ENCODE measurements at regions not wholly inside any gene's neighbourhood (a gene's known extent, or its start where the extent isn't known, plus 50 kb on each side); places are given as distances from the start of the nearest gene placed in this dataset.

DNA sequence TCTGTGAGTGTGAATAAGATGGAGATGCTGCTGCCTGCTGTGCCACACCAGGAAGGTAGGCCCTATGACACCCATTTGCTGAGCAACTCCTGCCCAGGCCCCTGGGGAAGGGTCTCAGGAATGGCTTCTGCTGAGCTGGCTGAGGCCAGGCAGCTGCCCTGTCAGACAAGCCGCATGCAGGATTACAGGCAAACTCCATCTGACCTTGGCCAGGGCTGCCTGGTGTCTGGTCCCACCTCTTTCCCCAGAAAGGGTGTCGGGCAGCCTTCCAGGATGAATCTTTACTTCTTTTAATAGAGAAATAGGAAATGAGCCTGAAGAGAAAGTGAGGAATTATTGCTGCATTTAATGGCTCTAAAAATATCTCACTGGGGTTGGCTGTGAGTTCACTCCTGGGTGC is 182.5 kb downstream of the IRX5 start:
- Histone ChIP-seq H2BK120ac (ENCODE audit: low read depth, low read length) (no peak overlapping the region), H4K20me1 (ENCODE audit: insufficient read depth, low read length) (no peaks in the 10 kb centered on the region), H2BK15ac (ENCODE audit: low read depth, low read length) (no peak overlapping the region), H2AK5ac (ENCODE audit: low read depth, low read length) (no peak overlapping the region), H3K23ac (ENCODE audit: low read depth, low read length) (no peak overlapping the region), H3K79me1 (ENCODE audit: low read depth in 1 of 2, low read length in 2 of 2) (no peaks in the 10 kb centered on the region), H3K9me3 (ENCODE audit: control insufficient read depth, insufficient read depth, low read length) (peaks cover 2% of the 10 kb centered on the region; the same call in 1 of the 2 replicates), H3K27me3 (ENCODE audit: control insufficient read depth, insufficient read depth, low read length) (no peaks in the 10 kb centered on the region), H2AFZ (replicated peaks; ENCODE audit: low read length, poor library complexity) (no peak overlapping the region), H3K18ac (ENCODE audit: low read depth, low read length) (no peak overlapping the region), H3K4me1 (ENCODE audit: control insufficient read depth, insufficient read depth, low read length) (no peaks in the 10 kb centered on the region; the same call in 1 of the 2 replicates), H4K8ac (ENCODE audit: low read depth in 2 of 2, low read length in 2 of 2) (no peak overlapping the region), H3K4me2 (ENCODE audit: low read depth, low read length) (no peak overlapping the region), H3K9ac (ENCODE audit: low read depth, low read length) (no peak overlapping the region), H3K56ac (ENCODE audit: extremely low read depth, insufficient read depth, low read length) (no peak overlapping the region), H4K91ac (ENCODE audit: insufficient read depth, low read depth, low read length) (no peak overlapping the region), H3K36me3 (ENCODE audit: control insufficient read depth, insufficient read depth, low read length) (no peaks in the 10 kb centered on the region), H4K5ac (ENCODE audit: low read depth, low read length) (no peak overlapping the region), H3K27ac (ENCODE audit: insufficient read depth, low read length) (no peak overlapping the region), H2BK5ac (ENCODE audit: low read depth, low read length, poor library complexity, severe bottlenecking) (no peak overlapping the region), H3K4me3 (ENCODE audit: insufficient read depth, low read depth, low read length) (no peak overlapping the region), H3K14ac (replicated peaks; ENCODE audit: low read depth, low read length) (no peak overlapping the region), H2BK20ac (ENCODE audit: low read depth, low read length) (no peak overlapping the region), H3K4ac (ENCODE audit: low read depth, low read length) (no peak overlapping the region), H3K9me1 (ENCODE audit: insufficient read depth, low read length) (no peaks in the 10 kb centered on the region), H2AK9ac (replicated peaks; ENCODE audit: low read depth, low read length, poor library complexity) (no peak overlapping the region)
- in situ Hi-C loops (cut with MboI; ENCODE audit: low sequenced_read_pairs) (no loop called here), dilution Hi-C loops (cut with HindIII; ENCODE audit: low sequenced_read_pairs, unreplicated experiment) (no loop called here), intact Hi-C loops (cut with micrococcal nuclease) (no loop called here)
- no peak for TF ChIP-seq RCOR1 (IDR thresholded peaks at IDR 0.05; ENCODE audit: insufficient replicate concordance, low read length)
- no peak for ATAC-seq (ENCODE audit: low read depth)
- DNase-seq: no peak
- WGBS, 2 experiments (ENCODE audit: extremely low coverage in 2 of 2, insufficient read length in 1 of 2): no CpG with 5 or more reads among the region's 2 CpGs
- BruUV-seq (replicated peaks): no TSS peak
- ChIA-PET POLR2A (ENCODE audit: unreplicated experiment) (no interaction called here), CTCF (no interaction called here)

All from IMR-90 (cell line).